ENCODE measurements at regions not wholly inside any gene's neighbourhood (a gene's known extent, or its start where the extent isn't known, plus 50 kb on each side); places are given as distances from the start of the nearest gene placed in this dataset.

DNA sequence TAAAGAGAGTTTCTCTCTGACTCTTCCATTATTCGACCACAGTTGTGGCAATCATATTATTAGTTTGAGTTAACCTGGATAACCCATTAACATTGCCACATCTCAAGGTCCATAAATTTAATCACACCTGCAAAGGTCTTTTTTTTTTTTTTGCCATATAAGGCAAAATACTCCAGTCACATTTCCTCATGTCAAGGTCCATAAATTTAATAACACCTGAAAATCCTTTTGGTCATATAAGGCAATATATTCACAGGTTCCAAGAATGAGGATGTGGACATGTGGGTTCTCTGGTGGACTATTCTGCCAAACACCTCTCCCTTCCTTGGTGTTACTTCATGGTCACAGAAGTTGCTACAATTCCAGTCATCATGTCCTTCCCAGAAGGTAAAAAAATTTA lies 213.5 kb upstream of the COX7C start:
- Histone ChIP-seq H3K36me3 (ENCODE audit: control insufficient read depth in 2 of 2, insufficient read depth in 2 of 2, low read length in 1 of 2) (no peaks in the 10 kb centered on the region), H3K9ac (ENCODE audit: control insufficient read depth, insufficient read depth, low read length) (no peak overlapping the region), H3K79me2 (ENCODE audit: control insufficient read depth, insufficient read depth, low read length) (no peaks in the 10 kb centered on the region), H3K4me2 (ENCODE audit: control insufficient read depth, insufficient read depth) (no peak overlapping the region), H3K4me1 (ENCODE audit: control insufficient read depth, insufficient read depth, low read length) (no peaks in the 10 kb centered on the region), H4K20me1 (ENCODE audit: control insufficient read depth, insufficient read depth) (no peaks in the 10 kb centered on the region), H3K9me3 (replicated peaks; ENCODE audit: control insufficient read depth, insufficient read depth, low read length) (no peaks in the 10 kb centered on the region), H3K4me3 (no peak overlapping the region), H3K27ac (ENCODE audit: control insufficient read depth, insufficient read depth) (no peak overlapping the region), H3K27me3 (replicated peaks in 1 of 2; ENCODE audit: control insufficient read depth in 2 of 2, insufficient read depth in 2 of 2, low read length in 1 of 2) (no peaks in the 10 kb centered on the region), H2AFZ (ENCODE audit: control insufficient read depth, low read depth, low read length) (no peak overlapping the region)
- DNase-seq (ENCODE audit: low read depth, low spot score) (no peak), FAIRE-seq (no peak), ATAC-seq (no peak)
- SMC1A ChIA-PET (ENCODE audit: uncharacterized antibody, unreplicated experiment): no interaction called here
- in situ Hi-C loops (cut with MboI) (no loop called here), intact Hi-C loops (cut with micrococcal nuclease; ENCODE audit: unreplicated experiment) (no loop called here)
- CTCF ChIA-PET: interaction anchor here (0.6 kb wide), 1 partner anchor 635 kb away, joined by 3 read pairs; no protein-coding TSS in a partner anchor
- POLR2A ChIA-PET: no interaction called here
- RAD21 ChIA-PET (ENCODE audit: unreplicated experiment): no interaction called here
- no TSS peak for BruUV-seq (replicated peaks)
- TF ChIP-seq NBN (IDR thresholded peaks at IDR 0.05) (no peak), EED (IDR thresholded peaks at IDR 0.05; ENCODE audit: low read depth) (no peak), BMI1 (IDR thresholded peaks at IDR 0.05; ENCODE audit: borderline replicate concordance) (no peak), RCOR1 (conservative IDR thresholded peaks at IDR 0.05; ENCODE audit: low read depth, low read length) (no peak), SP1 (IDR thresholded peaks at IDR 0.05; ENCODE audit: low read depth, low read length) (no peak), ZNF24 (IDR thresholded peaks at IDR 0.05) (no peak), SIN3A (IDR thresholded peaks at IDR 0.05; ENCODE audit: low read depth, low read length) (no peak), SUPT20H (IDR thresholded peaks at IDR 0.05; ENCODE audit: borderline replicate concordance, control insufficient read depth, low read depth, low read length) (no peak), SREBF2 (IDR thresholded peaks at IDR 0.05; ENCODE audit: low read length) (no peak), MTA2 (IDR thresholded peaks at IDR 0.05; ENCODE audit: low read depth) (no peak), TAF1 (IDR thresholded peaks at IDR 0.05; ENCODE audit: borderline replicate concordance, low read depth, low read length) (no peak), POLR2AphosphoS2 (IDR thresholded peaks at IDR 0.05; ENCODE audit: low read depth, low read length) (no peak), KLF5 (IDR thresholded peaks at IDR 0.05; ENCODE audit: partially characterized antibody) (no peak), ZNF384 (IDR thresholded peaks at IDR 0.05; ENCODE audit: borderline replicate concordance, low read depth, low read length) (no peak), CBFB (IDR thresholded peaks at IDR 0.05; ENCODE audit: low read depth) (no peak)
- TF ChIP-seq, protein P1, sequence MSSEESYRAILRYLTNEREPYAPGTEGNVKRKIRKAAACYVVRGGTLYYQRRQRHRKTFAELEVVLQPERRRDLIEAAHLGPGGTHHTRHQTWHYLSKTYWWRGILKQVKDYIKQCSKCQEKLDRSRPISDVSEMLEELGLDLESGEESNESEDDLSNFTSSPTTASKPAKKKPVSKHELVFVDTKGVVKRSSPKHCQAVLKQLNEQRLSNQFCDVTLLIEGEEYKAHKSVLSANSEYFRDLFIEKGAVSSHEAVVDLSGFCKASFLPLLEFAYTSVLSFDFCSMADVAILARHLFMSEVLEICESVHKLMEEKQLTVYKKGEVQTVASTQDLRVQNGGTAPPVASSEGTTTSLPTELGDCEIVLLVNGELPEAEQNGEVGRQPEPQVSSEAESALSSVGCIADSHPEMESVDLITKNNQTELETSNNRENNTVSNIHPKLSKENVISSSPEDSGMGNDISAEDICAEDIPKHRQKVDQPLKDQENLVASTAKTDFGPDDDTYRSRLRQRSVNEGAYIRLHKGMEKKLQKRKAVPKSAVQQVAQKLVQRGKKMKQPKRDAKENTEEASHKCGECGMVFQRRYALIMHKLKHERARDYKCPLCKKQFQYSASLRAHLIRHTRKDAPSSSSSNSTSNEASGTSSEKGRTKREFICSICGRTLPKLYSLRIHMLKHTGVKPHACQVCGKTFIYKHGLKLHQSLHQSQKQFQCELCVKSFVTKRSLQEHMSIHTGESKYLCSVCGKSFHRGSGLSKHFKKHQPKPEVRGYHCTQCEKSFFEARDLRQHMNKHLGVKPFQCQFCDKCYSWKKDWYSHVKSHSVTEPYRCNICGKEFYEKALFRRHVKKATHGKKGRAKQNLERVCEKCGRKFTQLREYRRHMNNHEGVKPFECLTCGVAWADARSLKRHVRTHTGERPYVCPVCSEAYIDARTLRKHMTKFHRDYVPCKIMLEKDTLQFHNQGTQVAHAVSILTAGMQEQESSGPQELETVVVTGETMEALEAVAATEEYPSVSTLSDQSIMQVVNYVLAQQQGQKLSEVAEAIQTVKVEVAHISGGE (CRISPR knock-in tag; IDR thresholded peaks at IDR 0.05): no peak
- 0% methylated on average over 1 of the region's 1 CpG for WGBS (ENCODE audit: insufficient coverage, insufficient replicate concordance, low lambda C conversion rate, missing lambda C conversion rate)
